PC-9 (cell line): ENCODE measurements at regions not wholly inside any gene's neighbourhood (a gene's known extent, or its start where the extent isn't known, plus 50 kb on each side); places are given as distances from the start of the nearest gene placed in this dataset.
"Not testable (repeated sequence)": the region's sequence is repeated elsewhere in the genome, so short reads cannot be mapped to it uniquely, and the experiment has no call there.

Experiments
- BruUV-seq: library from RNA; stranded (reverse); fragments of 400-500 nt; replicated peaks from 2 replicates; lab custom pipeline; 2021; lab: Mats Ljungman, UMichigan
- CTCF ChIA-PET: fragments of 300-600 bp; sonication (Branson Sonifier 250); formaldehyde crosslinking; loops from one replicate; lab custom pipeline; 2022; ENCODE audit warnings: antibody characterized with exemption; lab: Charles Lee
- POLR2A ChIA-PET: fragments of 300-600 bp; sonication (Branson Sonifier 250); formaldehyde crosslinking; loops from one replicate; lab custom pipeline; 2022; ENCODE audit warnings: antibody characterized with exemption; ENCODE audit not compliant: unreplicated experiment; lab: Charles Lee
- DNase-seq, 2 experiments: peaks; one replicate each; pipeline versions ENCODE4 v3.0.0 to v3.0.0-alpha.2; 2015 to 2022; ENCODE audit warnings: mixed read lengths in 1 of 2
- H2AFZ ChIP-seq: fragments of 200-600 bp; sonication (generic); 2 replicates; pipeline ENCODE4 v1.8.1; 2017; ENCODE audit warnings: antibody characterized with exemption
- H3F3A ChIP-seq: fragments of 200-600 bp; sonication (generic); 2 replicates; pipeline ENCODE4 v1.8.1; 2017; ENCODE audit warnings: antibody characterized with exemption, mild to moderate bottlenecking, low read depth; ENCODE audit not compliant: insufficient read depth
- H3K27ac ChIP-seq: fragments of 200-600 bp; sonication (generic); 2 replicates; pipeline ENCODE4 v1.6.1; 2016; ENCODE audit warnings: mixed run types
- H3K27me3 ChIP-seq: fragments of 200-600 bp; sonication (generic); 2 replicates; pipeline ENCODE4 v1.6.1; 2016; ENCODE audit warnings: low read depth, mixed run types; ENCODE audit not compliant: insufficient read depth
- H3K36me3 ChIP-seq: fragments of 200-600 bp; sonication (generic); 2 replicates; pipeline ENCODE4 v1.6.1; 2016; ENCODE audit warnings: low read depth, mixed run types
- H3K4me1 ChIP-seq: fragments of 200-600 bp; sonication (generic); replicated peaks from 2 replicates; pipeline ENCODE4 v1.6.1; 2016; ENCODE audit warnings: mixed run types; ENCODE audit not compliant: insufficient read depth
- H3K4me2 ChIP-seq: fragments of 200-600 bp; sonication (generic); 2 replicates; pipeline ENCODE4 v1.6.1; 2017; ENCODE audit warnings: mixed run types
- H3K4me3 ChIP-seq: fragments of 200-600 bp; sonication (generic); 2 replicates; pipeline ENCODE4 v1.6.1; 2016; ENCODE audit warnings: mixed run types
- H3K79me2 ChIP-seq: fragments of 200-600 bp; sonication (generic); 2 replicates; pipeline ENCODE4 v1.6.1; 2017; ENCODE audit warnings: low read depth, mixed run types
- H3K9me2 ChIP-seq: fragments of 200-600 bp; sonication (generic); 2 replicates; pipeline ENCODE4 v1.8.1; 2017; ENCODE audit warnings: mild to moderate bottlenecking; ENCODE audit not compliant: insufficient read depth
- H3K9me3 ChIP-seq: fragments of 200-600 bp; sonication (generic); 2 replicates; pipeline ENCODE4 v1.8.1; 2016; ENCODE audit warnings: low read depth; ENCODE audit not compliant: insufficient read depth
- H4K20me1 ChIP-seq: fragments of 200-600 bp; sonication (generic); 2 replicates; pipeline ENCODE4 v1.8.1; 2017; ENCODE audit not compliant: insufficient read depth
- EZH2 ChIP-seq: fragments of 200-600 bp; sonication (generic); IDR thresholded peaks from 2 replicates; pipeline ENCODE4 v1.8.0; 2017; ENCODE audit warnings: antibody characterized with exemption, low read depth
- intact Hi-C: fragments of 100-400 bp; cut with micrococcal nuclease; formaldehyde crosslinking; loops from one replicate; pipeline ENCODE4 v1.10.0; 2022; ENCODE audit not compliant: unreplicated experiment
- TF ChIP-seq, protein P1 (sequence below): fragments of 200-600 bp; sonication (generic); conservative IDR thresholded peaks from 2 replicates; pipeline ENCODE4 v1.6.1; 2017; ENCODE audit warnings: mixed run types, antibody characterized with exemption, mild to moderate bottlenecking, moderate library complexity

DNA sequence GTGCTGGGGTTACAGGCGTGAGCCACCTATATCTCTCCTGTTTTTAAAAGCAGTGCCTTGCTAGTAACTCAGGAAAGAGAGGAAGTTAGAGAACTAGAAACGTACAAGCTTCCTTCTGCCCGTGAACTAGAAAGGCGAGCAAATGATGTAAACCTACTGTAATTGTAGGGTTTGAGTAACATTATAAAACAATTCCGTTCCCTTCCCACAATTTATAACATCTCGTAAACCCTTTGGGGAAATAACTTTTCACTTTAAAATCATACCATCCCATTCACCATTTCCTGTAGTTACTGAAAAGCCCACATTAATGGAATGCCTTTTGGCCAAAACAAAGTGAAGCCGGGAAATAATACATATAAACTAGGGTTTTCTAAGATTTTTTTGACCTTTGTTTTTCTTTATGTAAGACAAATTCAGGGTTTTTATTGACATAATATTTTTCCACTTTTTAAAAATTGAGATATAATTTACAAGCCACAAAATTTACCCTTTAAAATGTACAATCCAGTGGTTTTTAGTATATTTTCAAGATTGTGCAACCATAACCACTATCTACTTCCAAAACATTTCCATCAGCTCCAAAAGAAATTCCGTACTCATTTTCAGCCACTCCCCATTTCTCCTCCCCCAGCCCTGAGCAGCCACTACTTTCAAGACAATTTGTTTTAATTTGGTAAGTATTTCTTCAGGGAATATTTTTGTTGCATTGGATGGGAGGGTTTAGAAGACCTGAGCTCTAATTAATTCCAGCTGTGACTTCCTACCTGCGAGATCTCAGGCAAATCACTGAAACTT, 175.1 kb upstream of the PDE10A start:
- intact Hi-C loops, result no loop called here
- Histone ChIP-seq H3K27me3 (peaks cover 67% of the 10 kb centered on the region), H3K79me2 (no peaks in the 10 kb centered on the region), H3K4me3 (no peak overlapping the region), H3K4me2 (no peak overlapping the region), H4K20me1 (no peaks in the 10 kb centered on the region), H3K9me2 (no peaks in the 10 kb centered on the region), H3K27ac (no peak overlapping the region), H3K9me3 (no peaks in the 10 kb centered on the region), H2AFZ (no peak overlapping the region), H3K36me3 (no peaks in the 10 kb centered on the region), H3F3A (no peaks in the 10 kb centered on the region), H3K4me1 (no peaks in the 10 kb centered on the region)
- no peak for TF ChIP-seq EZH2
- TF ChIP-seq, protein P1, sequence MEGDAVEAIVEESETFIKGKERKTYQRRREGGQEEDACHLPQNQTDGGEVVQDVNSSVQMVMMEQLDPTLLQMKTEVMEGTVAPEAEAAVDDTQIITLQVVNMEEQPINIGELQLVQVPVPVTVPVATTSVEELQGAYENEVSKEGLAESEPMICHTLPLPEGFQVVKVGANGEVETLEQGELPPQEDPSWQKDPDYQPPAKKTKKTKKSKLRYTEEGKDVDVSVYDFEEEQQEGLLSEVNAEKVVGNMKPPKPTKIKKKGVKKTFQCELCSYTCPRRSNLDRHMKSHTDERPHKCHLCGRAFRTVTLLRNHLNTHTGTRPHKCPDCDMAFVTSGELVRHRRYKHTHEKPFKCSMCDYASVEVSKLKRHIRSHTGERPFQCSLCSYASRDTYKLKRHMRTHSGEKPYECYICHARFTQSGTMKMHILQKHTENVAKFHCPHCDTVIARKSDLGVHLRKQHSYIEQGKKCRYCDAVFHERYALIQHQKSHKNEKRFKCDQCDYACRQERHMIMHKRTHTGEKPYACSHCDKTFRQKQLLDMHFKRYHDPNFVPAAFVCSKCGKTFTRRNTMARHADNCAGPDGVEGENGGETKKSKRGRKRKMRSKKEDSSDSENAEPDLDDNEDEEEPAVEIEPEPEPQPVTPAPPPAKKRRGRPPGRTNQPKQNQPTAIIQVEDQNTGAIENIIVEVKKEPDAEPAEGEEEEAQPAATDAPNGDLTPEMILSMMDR, result no peak
- ChIA-PET CTCF (no interaction called here), POLR2A (no interaction called here)
- no TSS peak for BruUV-seq
- no peak for DNase-seq

DNA sequence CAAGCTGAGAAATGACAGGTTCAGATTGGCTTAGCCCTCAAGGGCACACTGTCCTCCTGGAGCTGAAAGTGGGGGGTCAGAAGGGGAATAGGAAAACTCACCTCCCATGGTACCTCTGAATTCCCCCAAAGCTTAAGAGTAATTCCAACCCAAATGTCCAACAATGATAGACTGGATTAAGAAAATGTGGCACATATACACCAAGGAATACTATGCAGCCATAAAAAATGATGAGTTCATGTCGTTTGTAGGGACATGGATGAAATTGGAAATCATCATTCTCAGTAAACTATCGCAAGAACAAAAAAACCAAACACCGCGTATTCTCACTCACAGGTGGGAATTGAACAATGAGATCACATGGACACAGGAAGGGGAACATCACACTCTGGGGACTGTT, 173.6 kb upstream of the PDE10A start:
- H3K4me3 ChIP-seq, H3K9me2 ChIP-seq, POLR2A ChIA-PET, DNase-seq, intact Hi-C loops, H3K4me1 ChIP-seq, H3K79me2 ChIP-seq, H3K36me3 ChIP-seq, H4K20me1 ChIP-seq, H3K9me3 ChIP-seq, H3K27ac ChIP-seq, H3F3A ChIP-seq, H2AFZ ChIP-seq, H3K4me2 ChIP-seq, BruUV-seq, CTCF ChIA-PET: not testable (repeated sequence)
- peaks cover 71% of the 10 kb centered on the region for H3K27me3 ChIP-seq

DNA sequence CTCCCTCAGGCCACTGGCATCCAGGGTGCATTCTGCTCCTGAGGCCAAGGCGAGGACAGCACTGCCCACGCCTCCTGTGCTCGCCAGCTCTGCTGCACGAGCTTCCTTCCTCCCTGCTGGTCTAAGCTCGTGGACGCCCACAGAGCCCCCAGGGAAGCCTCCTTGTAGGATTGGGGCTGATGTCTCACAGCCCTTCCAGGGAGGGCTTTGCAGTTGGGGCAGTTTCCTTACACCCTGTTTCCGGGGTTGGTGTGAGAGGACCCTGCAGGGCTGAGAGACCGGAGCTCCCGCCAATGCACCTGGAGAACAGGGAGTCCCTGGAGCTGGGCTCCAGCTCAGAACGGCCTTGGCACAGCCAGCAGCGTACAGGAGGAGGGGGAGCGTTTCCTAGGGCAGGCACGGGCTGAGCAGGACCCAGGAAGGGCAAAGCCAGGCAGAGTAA, 172.4 kb upstream of the PDE10A start:
- H3F3A ChIP-seq, result no peaks in the 10 kb centered on the region
- TF ChIP-seq, protein P1, result no peak
- no peak for TF ChIP-seq EZH2
- BruUV-seq, result no TSS peak
- H2AFZ ChIP-seq, result no peak overlapping the region
- intact Hi-C loops, result no loop called here
- H3K4me2 ChIP-seq, result no peak overlapping the region
- peaks cover 73% of the 10 kb centered on the region for H3K27me3 ChIP-seq
- DNase-seq, result no peak
- H3K9me3 ChIP-seq, result no peaks in the 10 kb centered on the region
- H3K79me2 ChIP-seq, result no peaks in the 10 kb centered on the region
- H3K4me3 ChIP-seq, result no peak overlapping the region
- no peaks in the 10 kb centered on the region for H3K36me3 ChIP-seq
- ChIA-PET POLR2A (no interaction called here), CTCF (no interaction called here)
- no peaks in the 10 kb centered on the region for H4K20me1 ChIP-seq
- H3K4me1 ChIP-seq, result no peaks in the 10 kb centered on the region
- H3K27ac ChIP-seq, result no peak overlapping the region
- H3K9me2 ChIP-seq, result no peaks in the 10 kb centered on the region
